ENCODE measurements at regions not wholly inside any gene's neighbourhood (a gene's known extent, or its start where the extent isn't known, plus 50 kb on each side); places are given as distances from the start of the nearest gene placed in this dataset.

- TF ChIP-seq FOXP2 (optimal IDR thresholded peaks at IDR 0.05; ENCODE audit: borderline replicate concordance, extremely low read depth, extremely low read length, insufficient read depth) = no peak
- TF ChIP-seq TAF1 (IDR thresholded peaks at IDR 0.05; ENCODE audit: borderline replicate concordance, insufficient read depth, low read length) = no peak
- no peak for TF ChIP-seq POLR2AphosphoS5 (IDR thresholded peaks at IDR 0.05; ENCODE audit: low read depth, low read length)
- no peak for TF ChIP-seq SIN3A (IDR thresholded peaks at IDR 0.05; ENCODE audit: borderline replicate concordance, insufficient read depth, low read length)
- TF ChIP-seq, protein P1, sequence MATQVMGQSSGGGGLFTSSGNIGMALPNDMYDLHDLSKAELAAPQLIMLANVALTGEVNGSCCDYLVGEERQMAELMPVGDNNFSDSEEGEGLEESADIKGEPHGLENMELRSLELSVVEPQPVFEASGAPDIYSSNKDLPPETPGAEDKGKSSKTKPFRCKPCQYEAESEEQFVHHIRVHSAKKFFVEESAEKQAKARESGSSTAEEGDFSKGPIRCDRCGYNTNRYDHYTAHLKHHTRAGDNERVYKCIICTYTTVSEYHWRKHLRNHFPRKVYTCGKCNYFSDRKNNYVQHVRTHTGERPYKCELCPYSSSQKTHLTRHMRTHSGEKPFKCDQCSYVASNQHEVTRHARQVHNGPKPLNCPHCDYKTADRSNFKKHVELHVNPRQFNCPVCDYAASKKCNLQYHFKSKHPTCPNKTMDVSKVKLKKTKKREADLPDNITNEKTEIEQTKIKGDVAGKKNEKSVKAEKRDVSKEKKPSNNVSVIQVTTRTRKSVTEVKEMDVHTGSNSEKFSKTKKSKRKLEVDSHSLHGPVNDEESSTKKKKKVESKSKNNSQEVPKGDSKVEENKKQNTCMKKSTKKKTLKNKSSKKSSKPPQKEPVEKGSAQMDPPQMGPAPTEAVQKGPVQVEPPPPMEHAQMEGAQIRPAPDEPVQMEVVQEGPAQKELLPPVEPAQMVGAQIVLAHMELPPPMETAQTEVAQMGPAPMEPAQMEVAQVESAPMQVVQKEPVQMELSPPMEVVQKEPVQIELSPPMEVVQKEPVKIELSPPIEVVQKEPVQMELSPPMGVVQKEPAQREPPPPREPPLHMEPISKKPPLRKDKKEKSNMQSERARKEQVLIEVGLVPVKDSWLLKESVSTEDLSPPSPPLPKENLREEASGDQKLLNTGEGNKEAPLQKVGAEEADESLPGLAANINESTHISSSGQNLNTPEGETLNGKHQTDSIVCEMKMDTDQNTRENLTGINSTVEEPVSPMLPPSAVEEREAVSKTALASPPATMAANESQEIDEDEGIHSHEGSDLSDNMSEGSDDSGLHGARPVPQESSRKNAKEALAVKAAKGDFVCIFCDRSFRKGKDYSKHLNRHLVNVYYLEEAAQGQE (IDR thresholded peaks at IDR 0.05; ENCODE audit: insufficient read depth in 1 of 2, low read depth in 2 of 2, low read length in 2 of 2) = no peak
These were observed 276.4 kb upstream of the PRMT6 start for GRCh38 chr1:106780066-106780465.

DNA sequence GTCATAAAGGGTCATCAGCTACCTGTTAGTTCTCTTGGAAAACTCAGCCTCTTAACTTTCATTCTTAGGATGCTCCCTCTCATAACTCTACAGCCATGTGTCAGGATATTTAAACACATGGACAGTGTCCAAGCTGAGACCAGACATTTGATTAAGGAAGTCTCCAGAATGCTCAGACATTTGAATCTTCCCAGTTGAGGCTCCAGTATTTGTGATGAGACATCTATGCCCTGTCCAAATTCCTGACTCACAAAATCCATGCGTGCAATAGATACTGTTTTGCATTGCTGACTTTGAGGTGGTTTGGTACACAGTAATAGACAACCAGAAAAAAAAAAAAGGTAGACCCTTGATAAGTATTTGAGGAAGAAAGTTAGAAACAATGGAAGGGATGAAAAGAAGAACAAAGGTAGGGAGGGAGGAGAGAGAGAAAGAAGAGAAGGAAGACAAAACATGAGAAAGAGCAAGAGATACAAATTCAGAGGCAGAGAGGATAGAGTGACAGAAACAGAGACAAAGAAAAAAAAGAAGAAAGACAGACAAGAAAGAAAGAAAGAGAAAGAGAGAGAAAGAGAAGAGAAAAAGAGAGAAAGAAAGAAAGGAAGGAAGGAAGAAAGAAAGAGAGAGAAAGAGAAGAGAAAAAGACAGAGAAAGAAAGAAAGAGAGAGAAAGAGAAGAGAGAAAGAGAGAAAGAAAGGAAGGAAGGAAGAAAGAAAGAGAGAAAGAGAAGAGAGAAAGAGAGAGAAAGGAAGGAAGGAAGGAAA is 275.5 kb upstream of the PRMT6 start:
- TF ChIP-seq, protein P1 (IDR thresholded peaks at IDR 0.05; ENCODE audit: insufficient read depth in 1 of 2, low read depth in 2 of 2, low read length in 2 of 2) = no peak
- no peak for TF ChIP-seq TAF1 (IDR thresholded peaks at IDR 0.05; ENCODE audit: borderline replicate concordance, insufficient read depth, low read length)
- TF ChIP-seq FOXP2 (optimal IDR thresholded peaks at IDR 0.05; ENCODE audit: borderline replicate concordance, extremely low read depth, extremely low read length, insufficient read depth) = no peak
- no peak for TF ChIP-seq SIN3A (IDR thresholded peaks at IDR 0.05; ENCODE audit: borderline replicate concordance, insufficient read depth, low read length)
- no peak for TF ChIP-seq POLR2AphosphoS5 (IDR thresholded peaks at IDR 0.05; ENCODE audit: low read depth, low read length)

DNA sequence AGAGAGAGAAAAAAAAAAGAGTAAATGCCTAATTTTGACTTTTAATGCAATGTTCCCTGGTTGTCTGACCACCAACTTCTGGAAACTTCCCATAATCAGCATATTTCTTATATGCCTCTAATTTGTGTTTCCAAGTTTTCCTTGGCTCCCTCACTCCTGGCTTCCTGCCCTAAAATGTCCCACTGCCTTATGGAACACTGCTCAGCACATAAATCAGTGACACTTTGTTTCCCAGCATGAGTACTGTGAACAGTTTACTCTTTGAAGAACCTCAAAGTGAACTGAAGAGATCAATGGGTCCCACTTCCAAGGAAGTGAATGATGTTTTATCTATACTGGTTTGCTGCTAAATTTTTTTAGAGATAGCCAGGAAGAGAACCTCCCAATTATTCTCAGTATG is 271.3 kb upstream of the PRMT6 start:
- TF ChIP-seq TAF1 (IDR thresholded peaks at IDR 0.05; ENCODE audit: borderline replicate concordance, insufficient read depth, low read length) = no peak
- TF ChIP-seq POLR2AphosphoS5 (IDR thresholded peaks at IDR 0.05; ENCODE audit: low read depth, low read length) = no peak
- no peak for TF ChIP-seq SIN3A (IDR thresholded peaks at IDR 0.05; ENCODE audit: borderline replicate concordance, insufficient read depth, low read length)
- TF ChIP-seq FOXP2 (optimal IDR thresholded peaks at IDR 0.05; ENCODE audit: borderline replicate concordance, extremely low read depth, extremely low read length, insufficient read depth) = no peak
- TF ChIP-seq, protein P1 (IDR thresholded peaks at IDR 0.05; ENCODE audit: insufficient read depth in 1 of 2, low read depth in 2 of 2, low read length in 2 of 2) = no peak

DNA sequence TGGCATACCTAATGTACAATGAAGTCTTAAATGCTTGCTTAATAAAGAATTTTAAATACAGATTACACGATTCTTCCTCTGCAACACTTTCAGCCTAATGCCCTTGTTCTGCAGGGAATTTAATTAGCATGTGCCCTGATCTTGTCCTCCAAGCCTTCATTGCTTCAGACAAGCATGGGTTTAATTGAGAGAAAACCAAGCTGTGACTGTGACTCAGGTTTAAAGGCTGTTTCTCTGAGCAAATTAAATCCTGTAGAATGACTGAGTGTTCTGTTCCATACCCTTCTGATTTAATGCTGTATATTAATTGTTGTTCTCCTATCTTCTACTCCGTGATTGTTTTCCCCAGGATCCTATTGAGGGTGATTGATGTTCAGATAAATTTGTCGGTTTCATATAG is 269.0 kb upstream of the PRMT6 start:
- TF ChIP-seq FOXP2 (optimal IDR thresholded peaks at IDR 0.05; ENCODE audit: borderline replicate concordance, extremely low read depth, extremely low read length, insufficient read depth) (no peak), SIN3A (IDR thresholded peaks at IDR 0.05; ENCODE audit: borderline replicate concordance, insufficient read depth, low read length) (no peak), TAF1 (IDR thresholded peaks at IDR 0.05; ENCODE audit: borderline replicate concordance, insufficient read depth, low read length) (no peak), POLR2AphosphoS5 (IDR thresholded peaks at IDR 0.05; ENCODE audit: low read depth, low read length) (no peak)
- TF ChIP-seq, protein P1 (IDR thresholded peaks at IDR 0.05; ENCODE audit: insufficient read depth in 1 of 2, low read depth in 2 of 2, low read length in 2 of 2) = no peak
